ENCODE measurements at regions not wholly inside any gene's neighbourhood (a gene's known extent, or its start where the extent isn't known, plus 50 kb on each side); places are given as distances from the start of the nearest gene placed in this dataset.
"Not testable (repeated sequence)": the region's sequence is repeated elsewhere in the genome, so short reads cannot be mapped to it uniquely, and the experiment has no call there.

DNA sequence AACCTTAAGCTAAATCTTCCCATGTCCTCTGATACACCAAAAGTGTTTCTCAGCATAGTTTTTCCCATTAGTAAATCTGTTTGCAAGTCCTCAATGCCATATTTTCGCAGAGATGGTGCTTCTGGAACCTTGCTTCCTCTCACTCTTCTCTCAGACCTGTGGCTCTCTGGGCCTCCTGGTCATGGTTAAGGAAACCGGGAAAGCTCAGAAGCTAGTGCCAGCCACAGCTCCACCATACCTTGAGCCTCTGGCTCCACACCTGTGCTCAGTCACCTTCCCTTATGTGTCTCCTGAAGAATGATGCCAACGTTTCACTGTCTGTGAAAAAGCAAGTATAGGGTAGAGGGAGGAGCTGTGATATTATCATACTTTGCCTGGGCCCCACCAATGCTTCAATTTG lies 149.6 kb downstream of the CYP26A1 start:
- Histone ChIP-seq H3K27me3 (no peaks in the 10 kb centered on the region), H3K4me1 (no peaks in the 10 kb centered on the region), H3K4me3 (no peak overlapping the region), H3K9me3 (no peaks in the 10 kb centered on the region), H3K27ac (no peak overlapping the region), H3K36me3 (no peaks in the 10 kb centered on the region)
- intact Hi-C loops (cut with DNase I) = no loop called here
- WGBS, 2 donors = 91 to 93% methylated on average over 3 of the region's 3 CpGs
- TF ChIP-seq, protein P1, sequence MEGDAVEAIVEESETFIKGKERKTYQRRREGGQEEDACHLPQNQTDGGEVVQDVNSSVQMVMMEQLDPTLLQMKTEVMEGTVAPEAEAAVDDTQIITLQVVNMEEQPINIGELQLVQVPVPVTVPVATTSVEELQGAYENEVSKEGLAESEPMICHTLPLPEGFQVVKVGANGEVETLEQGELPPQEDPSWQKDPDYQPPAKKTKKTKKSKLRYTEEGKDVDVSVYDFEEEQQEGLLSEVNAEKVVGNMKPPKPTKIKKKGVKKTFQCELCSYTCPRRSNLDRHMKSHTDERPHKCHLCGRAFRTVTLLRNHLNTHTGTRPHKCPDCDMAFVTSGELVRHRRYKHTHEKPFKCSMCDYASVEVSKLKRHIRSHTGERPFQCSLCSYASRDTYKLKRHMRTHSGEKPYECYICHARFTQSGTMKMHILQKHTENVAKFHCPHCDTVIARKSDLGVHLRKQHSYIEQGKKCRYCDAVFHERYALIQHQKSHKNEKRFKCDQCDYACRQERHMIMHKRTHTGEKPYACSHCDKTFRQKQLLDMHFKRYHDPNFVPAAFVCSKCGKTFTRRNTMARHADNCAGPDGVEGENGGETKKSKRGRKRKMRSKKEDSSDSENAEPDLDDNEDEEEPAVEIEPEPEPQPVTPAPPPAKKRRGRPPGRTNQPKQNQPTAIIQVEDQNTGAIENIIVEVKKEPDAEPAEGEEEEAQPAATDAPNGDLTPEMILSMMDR (IDR thresholded peaks at IDR 0.05) = no peak
- TF ChIP-seq POLR2AphosphoS5 (IDR thresholded peaks at IDR 0.05) (no peak), POLR2A (IDR thresholded peaks at IDR 0.05) (no peak), EP300 (IDR thresholded peaks at IDR 0.05) (no peak)
- no peak for DNase-seq

DNA sequence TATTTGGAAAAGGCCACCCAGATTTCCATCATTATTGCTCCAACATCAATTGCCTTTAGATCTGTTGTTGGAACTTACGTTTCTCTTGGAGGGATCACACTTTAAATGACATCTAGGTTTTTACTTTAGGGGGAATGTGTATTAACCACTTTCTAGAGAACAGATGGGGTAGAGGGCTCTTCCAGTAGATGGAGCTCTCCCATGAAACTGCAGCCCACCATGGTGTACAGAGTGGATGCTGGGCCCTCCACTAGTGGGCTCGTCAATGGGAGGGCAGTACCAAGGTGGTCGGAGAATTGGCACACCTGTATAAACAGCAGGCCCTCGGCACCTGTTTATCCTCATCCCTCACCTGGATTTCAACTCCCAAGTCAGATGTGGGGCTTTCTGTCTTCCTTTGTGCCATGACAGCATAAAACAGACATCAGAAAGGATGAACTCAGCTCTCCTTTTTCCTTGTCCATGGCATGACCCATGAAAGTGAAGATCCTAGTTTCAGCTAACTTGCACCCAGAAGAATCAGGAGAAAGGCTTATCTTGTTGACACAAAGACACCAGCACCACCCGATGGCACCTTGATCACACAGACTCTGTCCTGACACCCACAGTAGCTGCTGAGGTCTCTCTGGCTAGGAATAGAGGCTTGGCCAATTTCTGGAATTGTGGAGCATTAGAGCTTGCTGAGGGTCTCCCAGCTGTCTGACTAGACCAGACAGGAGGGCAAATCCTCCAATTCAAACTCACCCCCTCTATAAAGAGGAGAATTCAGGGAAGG lies 150.5 kb downstream of the CYP26A1 start:
- H3K27ac ChIP-seq = no peak overlapping the region
- DNase-seq = no peak
- H3K4me1 ChIP-seq = no peaks in the 10 kb centered on the region
- WGBS, 2 donors = 75 to 89% methylated on average over 5 of the region's 5 CpGs
- TF ChIP-seq POLR2A (IDR thresholded peaks at IDR 0.05) = no peak
- no peak for TF ChIP-seq EP300 (IDR thresholded peaks at IDR 0.05)
- TF ChIP-seq, protein P1 (IDR thresholded peaks at IDR 0.05) = no peak
- TF ChIP-seq POLR2AphosphoS5 (IDR thresholded peaks at IDR 0.05) = no peak
- no peaks in the 10 kb centered on the region for H3K27me3 ChIP-seq
- no peaks in the 10 kb centered on the region for H3K36me3 ChIP-seq
- intact Hi-C loops (cut with DNase I) = no loop called here
- H3K9me3 ChIP-seq = no peaks in the 10 kb centered on the region
- no peak overlapping the region for H3K4me3 ChIP-seq

GRCh38 chr10:93225938-93226337 lies 152.2 kb downstream of the CYP26A1 start:
- H3K4me1 ChIP-seq = no peaks in the 10 kb centered on the region
- no peaks in the 10 kb centered on the region for H3K9me3 ChIP-seq
- no peaks in the 10 kb centered on the region for H3K27me3 ChIP-seq
- no peaks in the 10 kb centered on the region for H3K36me3 ChIP-seq
- TF ChIP-seq, protein P1 (IDR thresholded peaks at IDR 0.05) = no peak
- TF ChIP-seq POLR2A (IDR thresholded peaks at IDR 0.05) (no peak), POLR2AphosphoS5 (IDR thresholded peaks at IDR 0.05) (no peak), EP300 (IDR thresholded peaks at IDR 0.05) (no peak)
- DNase-seq = no peak
- H3K27ac ChIP-seq = no peak overlapping the region
- intact Hi-C loops (cut with DNase I) = no loop called here
- no peak overlapping the region for H3K4me3 ChIP-seq
- 51 to 70% methylated on average over 6 of the region's 6 CpGs for WGBS, 2 donors

DNA sequence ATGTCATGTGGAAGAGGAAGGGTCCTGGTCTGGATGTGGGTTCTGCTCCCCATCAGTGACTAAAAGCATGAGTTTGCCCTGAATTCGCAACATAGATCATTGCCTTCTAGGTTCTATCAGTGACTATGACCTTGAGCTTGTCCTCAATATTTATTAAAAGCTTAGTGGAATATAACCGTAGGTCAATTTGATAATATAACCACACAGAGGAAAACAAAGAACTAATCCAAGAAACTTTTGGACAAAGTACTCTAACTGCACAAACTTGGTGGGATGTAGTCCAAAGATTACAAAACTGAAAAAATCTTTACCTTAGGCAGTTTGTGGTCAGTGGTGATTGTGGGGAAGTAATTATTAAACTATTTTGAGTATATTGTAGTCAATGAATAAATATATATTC lies 152.9 kb downstream of the CYP26A1 start:
- intact Hi-C loops (cut with DNase I) = no loop called here
- WGBS, 2 donors = 89 to 90% methylated on average over 2 of the region's 2 CpGs
- Histone ChIP-seq H3K27ac (no peak overlapping the region), H3K36me3 (no peaks in the 10 kb centered on the region), H3K4me1 (no peaks in the 10 kb centered on the region), H3K27me3 (no peaks in the 10 kb centered on the region), H3K4me3 (no peak overlapping the region), H3K9me3 (no peaks in the 10 kb centered on the region)
- TF ChIP-seq, protein P1 (IDR thresholded peaks at IDR 0.05) = no peak
- no peak for TF ChIP-seq POLR2AphosphoS5 (IDR thresholded peaks at IDR 0.05)
- TF ChIP-seq EP300 (IDR thresholded peaks at IDR 0.05) = no peak
- no peak for TF ChIP-seq POLR2A (IDR thresholded peaks at IDR 0.05)
- no peak for DNase-seq

DNA sequence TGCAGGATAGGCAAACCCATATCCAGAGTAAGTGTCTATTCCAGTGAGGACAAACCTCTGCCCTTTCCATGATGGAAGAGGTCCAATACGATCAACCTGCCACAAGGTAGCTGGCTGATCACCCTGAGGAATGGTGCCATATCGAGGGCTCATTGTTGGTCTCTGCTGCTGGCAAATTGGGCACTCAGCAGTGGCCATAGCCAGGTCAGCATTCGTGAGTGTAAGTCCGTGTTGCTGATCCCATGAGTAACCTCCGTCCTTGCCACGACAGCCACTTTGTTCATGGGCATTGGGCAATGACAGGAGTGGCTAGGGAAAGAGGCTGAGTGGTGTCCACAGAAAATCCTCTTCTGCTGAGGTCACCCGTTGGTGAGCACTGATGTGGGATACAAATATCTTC lies 156.9 kb downstream of the CYP26A1 start:
- H3K36me3 ChIP-seq; intact Hi-C loops (cut with DNase I); H3K9me3 ChIP-seq; H3K27ac ChIP-seq; H3K4me3 ChIP-seq; H3K27me3 ChIP-seq; DNase-seq; H3K4me1 ChIP-seq: not testable (repeated sequence)
- WGBS, 2 donors = 93 to 95% methylated on average over 7 of the region's 7 CpGs

GRCh38 chr10:93232159-93232558 lies 158.5 kb downstream of the CYP26A1 start:
- intact Hi-C loops (cut with DNase I); DNase-seq: not testable (repeated sequence)
- 92% methylated on average over 2 of the region's 2 CpGs for WGBS, 2 donors

DNA sequence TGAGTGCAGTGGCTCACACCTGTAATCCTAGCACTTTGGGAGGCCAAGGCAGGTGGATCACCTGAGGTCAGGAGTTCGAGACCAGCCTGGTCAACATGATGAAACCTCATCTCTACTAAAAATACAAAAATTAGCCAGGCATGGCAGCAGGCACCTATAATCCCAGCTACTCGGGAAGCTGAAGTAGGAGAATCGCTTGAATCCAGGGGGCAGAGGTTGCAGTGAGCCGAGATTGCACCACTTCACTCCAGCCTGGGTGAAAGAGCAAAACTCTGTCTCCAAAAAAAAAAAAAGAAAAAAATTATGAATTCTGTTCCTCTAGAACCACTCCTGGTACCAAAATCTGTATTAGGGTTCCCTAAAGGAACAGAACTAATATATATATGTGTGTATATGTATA lies 161.2 kb downstream of the CYP26A1 start:
- H3K27me3 ChIP-seq; intact Hi-C loops (cut with DNase I); DNase-seq; H3K36me3 ChIP-seq; H3K4me3 ChIP-seq; H3K27ac ChIP-seq; H3K4me1 ChIP-seq; H3K9me3 ChIP-seq: not testable (repeated sequence)
- 91 to 93% methylated on average over 4 of the region's 4 CpGs for WGBS, 2 donors

More at GRCh38 chr10:93232159-93232558, 158.5 kb downstream of the CYP26A1 start:
- H3K9me3 ChIP-seq, H3K27ac ChIP-seq, H3K27me3 ChIP-seq, H3K36me3 ChIP-seq, H3K4me3 ChIP-seq, H3K4me1 ChIP-seq: not testable (repeated sequence)

Data from sigmoid colon (tissue), 6 donors.